Astrocyte (in vitro differentiated cells and primary cell): ENCODE measurements at regions not wholly inside any gene's neighbourhood (a gene's known extent, or its start where the extent isn't known, plus 50 kb on each side); places are given as distances from the start of the nearest gene placed in this dataset.

ENCODE experiments used
- EZH2 ChIP-seq: IDR thresholded peaks from 2 replicates; pipeline ENCODE4 v1.6.1; 2012; ENCODE audit warnings: mild to moderate bottlenecking, low read length, inconsistent platforms; ENCODE audit not compliant: insufficient read depth
- TF ChIP-seq, protein P1 (sequence below): IDR thresholded peaks from 2 replicates; pipeline ENCODE4 v1.5.1; 2011; ENCODE audit warnings: low read depth, mild to moderate bottlenecking, inconsistent platforms, low read length, moderate library complexity; ENCODE audit not compliant: insufficient read depth

DNA sequence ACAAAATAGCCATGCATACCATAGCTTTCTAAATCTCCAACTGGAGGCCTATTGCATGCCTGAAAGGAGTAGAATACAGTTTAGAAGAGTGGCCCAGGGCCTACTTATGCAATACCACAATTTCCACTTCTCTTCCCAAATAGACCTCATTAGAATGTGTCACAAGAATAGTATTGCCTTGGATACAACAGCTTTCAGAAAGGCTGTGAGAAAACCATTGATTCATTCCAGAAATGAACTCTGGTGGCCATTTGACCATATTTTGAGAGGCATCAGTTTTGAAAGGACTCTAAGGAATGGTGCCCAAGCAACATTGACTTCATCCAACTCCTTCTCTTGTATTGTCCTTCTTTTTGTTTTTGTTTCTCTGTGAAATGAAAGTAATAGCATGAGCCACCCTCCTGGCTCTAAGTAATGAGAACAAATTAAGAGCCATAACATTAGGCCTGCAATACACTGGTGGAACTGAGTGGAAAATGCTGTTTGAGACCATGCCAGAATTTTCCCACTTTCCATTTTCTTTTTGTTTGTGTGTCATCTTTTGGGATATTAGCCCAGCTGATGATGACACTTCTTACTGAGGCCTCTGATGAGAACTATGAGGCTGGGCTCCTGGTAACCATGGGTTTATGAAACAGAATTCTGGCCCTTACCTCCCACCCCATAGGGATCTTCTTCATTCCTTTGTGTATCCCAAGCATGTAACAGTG, 90.2 kb downstream of the TMEM174 start:
- no peak for TF ChIP-seq EZH2
- TF ChIP-seq, protein P1, sequence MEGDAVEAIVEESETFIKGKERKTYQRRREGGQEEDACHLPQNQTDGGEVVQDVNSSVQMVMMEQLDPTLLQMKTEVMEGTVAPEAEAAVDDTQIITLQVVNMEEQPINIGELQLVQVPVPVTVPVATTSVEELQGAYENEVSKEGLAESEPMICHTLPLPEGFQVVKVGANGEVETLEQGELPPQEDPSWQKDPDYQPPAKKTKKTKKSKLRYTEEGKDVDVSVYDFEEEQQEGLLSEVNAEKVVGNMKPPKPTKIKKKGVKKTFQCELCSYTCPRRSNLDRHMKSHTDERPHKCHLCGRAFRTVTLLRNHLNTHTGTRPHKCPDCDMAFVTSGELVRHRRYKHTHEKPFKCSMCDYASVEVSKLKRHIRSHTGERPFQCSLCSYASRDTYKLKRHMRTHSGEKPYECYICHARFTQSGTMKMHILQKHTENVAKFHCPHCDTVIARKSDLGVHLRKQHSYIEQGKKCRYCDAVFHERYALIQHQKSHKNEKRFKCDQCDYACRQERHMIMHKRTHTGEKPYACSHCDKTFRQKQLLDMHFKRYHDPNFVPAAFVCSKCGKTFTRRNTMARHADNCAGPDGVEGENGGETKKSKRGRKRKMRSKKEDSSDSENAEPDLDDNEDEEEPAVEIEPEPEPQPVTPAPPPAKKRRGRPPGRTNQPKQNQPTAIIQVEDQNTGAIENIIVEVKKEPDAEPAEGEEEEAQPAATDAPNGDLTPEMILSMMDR: no peak
